KG1 (cell line): ENCODE measurements at regions not wholly inside any gene's neighbourhood (a gene's known extent, or its start where the extent isn't known, plus 50 kb on each side); places are given as distances from the start of the nearest gene placed in this dataset.
"Not testable (repeated sequence)": the region's sequence is repeated elsewhere in the genome, so short reads cannot be mapped to it uniquely, and the experiment has no call there.

Experiments
- DNase-seq: peaks from one replicate; lab custom pipeline; 2025; lab: John Stamatoyannopoulos, UW

DNA sequence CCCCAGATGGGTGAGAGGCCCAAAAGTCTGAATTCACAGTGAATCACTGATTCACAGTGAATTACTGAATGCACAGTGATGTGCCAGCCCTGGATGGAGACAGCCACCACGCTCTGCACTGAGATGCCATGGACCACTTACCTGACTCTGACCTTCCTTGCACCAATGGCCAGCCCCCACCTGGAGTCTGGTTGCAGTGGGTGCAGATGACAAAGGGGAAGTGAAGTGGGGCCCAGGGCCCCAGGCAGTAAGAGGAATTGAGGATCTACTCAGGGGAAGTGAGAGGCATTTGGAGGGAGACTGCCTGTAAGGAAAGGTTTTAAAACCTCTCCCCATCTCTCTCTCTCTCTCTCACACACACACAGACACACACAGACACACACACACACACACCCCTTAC is 412.1 kb downstream of the CYLC2 start:
- no peak for DNase-seq

DNA sequence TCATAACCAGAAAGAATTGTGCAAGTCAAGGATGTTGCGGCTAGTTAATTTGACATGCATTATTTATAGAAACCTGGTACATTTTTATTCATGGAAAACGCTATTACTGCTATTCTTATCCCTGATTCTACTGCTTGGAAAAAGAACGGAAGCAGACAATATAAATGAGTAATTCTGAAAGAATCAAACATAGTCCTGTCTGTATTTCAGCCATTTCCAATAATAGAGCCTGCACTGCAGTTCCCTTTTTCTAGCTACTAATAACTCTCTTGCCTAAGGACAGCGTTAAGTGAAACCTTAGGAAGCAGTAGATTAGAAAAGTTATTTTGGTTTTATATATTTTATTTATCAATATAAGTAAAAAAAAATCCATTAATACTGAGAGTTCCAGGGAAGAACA is 414.9 kb downstream of the CYLC2 start:
- DNase-seq: no peak

DNA sequence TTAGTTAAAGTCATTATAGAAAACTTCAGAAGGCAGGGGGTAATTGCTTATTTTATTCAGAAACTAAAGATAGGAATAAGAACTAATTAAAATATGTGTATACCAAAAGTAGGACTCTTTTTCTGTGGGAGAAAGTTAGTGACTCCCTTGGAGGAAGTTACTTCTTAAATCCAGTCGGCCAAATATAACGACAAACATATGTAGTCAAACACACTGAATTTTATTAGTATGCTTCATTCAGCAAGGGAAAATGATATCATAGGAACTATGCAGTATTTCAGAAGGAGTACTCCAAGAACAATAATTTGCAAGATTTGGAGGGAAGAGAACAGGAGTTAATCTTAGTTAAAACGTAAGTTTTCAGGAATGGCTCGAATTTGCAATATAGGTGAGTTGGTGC is 432.6 kb downstream of the CYLC2 start:
- no peak for DNase-seq

DNA sequence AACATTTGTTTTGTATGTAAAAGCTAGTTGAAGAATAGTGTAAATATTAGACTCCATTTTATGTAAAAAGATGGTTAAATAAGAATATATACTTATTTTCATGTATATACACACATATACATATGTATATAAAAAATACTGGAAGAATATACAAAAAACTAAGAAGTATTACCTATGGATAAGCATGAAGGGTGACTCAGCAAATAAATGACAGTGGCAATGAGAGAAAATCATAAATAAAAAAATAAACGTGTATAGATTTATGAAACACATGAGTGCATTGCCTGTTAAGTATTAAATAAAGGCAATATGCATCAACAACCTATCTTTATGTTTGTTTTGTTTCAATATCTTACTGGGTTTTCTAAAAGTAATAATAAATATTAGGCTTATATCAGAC is 435.3 kb downstream of the CYLC2 start:
- DNase-seq: no peak

DNA sequence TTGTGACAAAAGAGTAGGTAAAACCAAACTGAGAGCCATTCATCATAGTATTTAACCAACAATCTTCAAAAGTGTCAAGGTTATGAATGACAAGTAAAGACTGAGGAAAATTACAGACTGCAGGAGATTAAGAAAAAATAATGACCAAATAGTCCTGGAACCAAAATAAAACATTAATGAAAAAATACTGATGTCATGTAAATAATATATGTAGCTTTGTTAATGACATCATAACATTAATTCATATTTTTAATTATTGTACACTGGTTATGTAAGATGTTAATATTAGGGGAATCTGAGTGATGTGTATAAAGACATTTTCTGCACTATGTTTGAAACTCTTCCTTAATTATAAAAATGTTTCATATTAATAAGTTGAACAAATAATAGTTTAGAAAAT is 436.7 kb downstream of the CYLC2 start:
- no peak for DNase-seq

DNA sequence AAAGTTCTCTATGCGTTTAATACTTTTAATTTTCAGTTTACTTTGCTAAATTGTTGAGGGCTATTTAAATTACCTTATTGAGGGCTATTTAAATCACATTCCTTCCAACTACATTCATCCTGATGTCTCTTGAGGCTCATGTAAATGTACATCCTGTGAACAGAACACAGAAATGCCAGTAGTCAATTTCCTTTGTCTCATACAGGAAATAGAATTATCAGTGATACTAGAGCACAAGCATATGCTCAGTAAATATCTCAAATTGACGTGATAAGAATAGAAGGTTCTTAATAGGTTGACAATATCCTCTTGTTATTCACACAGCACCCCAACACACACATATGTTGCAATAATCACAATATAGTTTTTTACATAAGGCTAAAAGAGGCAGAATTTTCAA is 449.0 kb downstream of the CYLC2 start:
- no peak for DNase-seq

DNA sequence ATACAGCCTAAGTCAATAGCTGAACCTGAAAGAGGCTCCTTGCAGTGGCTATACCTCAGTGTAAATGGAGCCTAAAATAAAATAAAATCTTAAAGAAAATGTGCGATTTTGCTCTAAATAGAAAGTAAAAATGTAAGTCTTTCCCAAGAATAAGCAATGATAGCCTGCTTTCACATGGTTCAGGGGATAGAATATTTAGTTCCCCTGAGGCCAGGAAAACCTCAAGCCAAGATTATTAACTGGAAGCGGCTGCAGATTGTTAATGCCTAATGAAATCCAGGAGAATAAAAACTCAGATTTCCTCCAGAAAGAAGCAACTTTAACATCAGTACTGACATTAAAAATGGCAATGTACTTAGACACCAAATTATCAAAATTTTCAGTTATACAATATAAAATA is 463.7 kb downstream of the CYLC2 start:
- DNase-seq: no peak

DNA sequence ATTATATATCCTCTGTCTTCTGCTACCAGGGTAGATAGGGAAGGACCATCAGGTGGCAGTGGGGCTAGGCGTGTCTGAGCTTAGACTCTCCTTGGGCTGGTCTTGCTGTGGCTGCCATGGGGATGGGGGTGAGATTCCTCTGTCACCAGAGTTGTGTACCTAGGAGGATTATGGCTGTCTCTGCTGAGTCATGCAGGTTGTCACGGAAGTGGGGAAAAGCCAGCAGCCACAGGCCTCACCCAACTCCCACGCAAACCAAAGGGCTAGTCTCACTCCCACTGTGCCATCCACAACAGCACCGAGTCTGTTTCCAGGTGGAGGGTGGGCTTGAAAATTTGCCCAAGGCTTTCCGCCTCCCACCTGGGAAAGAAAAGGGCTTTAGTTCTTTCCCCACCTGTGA is 476.1 kb downstream of the CYLC2 start:
- no peak for DNase-seq

DNA sequence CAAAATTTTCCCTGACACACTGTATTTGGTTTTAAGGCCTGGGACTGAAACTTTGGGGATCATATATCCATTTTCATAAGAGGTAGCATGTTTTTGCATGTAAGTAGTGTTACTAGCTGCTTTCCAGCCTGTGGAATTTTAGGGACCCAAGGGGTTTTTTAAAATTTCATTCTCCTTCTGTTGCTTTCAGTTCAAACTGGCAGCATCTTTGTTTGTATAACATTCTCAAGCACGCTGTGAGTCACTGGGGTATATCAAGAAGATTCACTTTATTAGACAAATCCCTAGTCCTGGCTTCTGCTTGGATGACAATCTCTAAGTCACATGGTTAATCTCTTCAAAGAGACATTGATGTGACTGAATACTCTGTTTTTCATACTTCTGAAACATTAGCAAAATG is 479.0 kb downstream of the CYLC2 start:
- no peak for DNase-seq

DNA sequence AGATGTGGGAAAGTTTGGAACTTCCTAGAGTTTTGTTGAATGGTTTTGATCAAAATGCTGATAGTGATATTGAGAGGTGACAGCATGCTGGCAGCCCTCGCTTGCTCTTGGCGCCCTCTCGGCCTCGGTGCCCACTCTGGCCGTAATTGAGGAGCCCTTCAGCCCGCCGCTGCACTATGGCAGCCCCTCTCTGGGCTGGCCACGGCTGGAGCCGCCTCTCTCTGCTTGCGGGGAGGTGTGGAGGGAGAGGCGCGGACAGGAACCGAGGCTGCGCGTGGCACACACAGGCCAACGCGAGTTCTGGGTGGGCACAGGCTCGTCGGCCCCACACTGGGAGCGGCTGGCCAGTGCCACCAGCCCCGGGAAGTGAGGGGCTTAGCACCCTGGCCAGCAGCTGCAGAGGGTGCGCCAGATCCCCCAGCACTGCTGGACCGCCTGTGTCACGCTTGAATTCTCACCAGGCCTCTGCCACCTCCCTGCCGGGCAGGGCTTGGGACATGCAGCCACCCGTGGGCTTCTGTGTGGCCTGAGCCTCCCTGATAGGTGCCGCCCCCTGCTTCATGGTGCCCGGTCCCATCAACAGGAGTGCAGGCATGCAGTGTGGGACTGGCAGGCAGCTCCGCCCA is 488.5 kb downstream of the CYLC2 start:
- no peak for DNase-seq

DNA sequence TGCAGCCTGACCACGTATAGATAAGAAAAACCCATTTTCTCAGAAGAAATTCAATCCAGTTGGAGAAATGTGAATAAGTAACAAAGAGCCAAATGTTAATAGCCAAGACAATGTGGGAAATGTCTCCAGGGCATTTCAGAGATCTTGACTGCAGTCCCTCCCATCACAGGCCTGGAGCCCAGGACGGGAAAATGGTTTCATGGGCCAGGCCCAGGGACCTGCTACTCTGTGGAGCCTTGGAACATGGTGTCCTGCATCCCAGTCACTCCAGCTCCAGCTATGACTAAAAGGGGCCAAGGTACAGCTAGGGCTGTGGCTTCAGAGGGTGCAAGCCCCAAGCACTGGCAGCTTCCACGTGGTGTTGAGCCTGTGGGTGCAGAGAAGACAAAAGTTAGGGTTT is 490.0 kb downstream of the CYLC2 start:
- no peak for DNase-seq

DNA sequence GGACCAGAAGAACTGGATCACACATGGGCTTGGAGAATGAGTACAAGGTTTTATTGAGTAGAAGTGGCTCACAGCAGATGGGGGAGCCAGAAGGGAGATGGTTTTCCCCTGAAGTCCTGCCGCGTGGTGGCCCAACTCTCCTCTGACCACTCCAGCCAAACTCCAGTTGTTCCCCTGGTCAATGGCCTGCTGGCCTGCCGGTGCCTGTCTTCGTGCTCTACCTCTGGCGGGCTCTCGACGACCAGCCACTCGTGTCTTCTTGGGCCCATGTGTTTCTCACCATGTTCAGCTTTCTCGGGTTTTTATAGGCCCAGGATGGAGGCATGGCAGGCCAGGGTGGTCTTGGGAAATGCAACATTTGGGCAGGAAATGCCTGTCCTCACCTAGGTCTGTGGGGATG is 519.6 kb downstream of the CYLC2 start:
- DNase-seq: no peak

DNA sequence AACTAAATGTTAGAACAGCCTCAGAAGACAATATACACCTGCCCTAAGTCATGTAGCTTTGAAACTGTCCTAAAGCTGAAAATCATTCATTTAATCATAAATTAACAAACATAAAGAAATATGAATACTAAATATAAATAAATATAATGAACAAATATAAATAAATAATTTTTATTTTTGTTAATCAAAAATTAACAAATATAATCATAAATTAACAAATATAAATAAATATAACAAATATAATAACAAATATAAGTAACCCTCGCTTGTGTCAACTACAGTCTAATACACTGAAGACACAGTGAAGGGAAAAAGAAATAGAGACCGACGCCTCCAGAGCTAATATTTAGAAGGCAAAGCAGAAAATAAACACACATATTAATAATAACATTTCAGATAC is 527.3 kb downstream of the CYLC2 start:
- DNase-seq: no peak

DNA sequence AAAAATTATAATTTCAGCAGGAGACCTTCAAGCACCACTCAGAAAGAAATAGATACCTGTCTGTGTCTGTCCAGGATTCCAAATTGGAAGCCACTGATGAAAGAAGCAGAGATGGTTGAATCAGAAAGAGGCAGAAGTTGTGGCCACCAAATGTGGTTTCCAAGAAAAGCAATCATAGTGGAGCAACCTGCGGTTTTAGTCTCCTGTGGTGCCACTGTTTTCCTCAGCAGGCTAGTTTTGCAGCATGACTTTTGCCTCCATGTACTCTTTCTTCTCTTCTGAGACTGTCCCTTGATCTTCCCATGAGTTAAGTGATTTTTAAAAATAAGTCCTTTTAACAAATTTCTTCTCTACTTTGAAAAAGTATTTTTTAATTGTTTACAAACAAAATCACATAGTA is 535.8 kb downstream of the CYLC2 start:
- no peak for DNase-seq

DNA sequence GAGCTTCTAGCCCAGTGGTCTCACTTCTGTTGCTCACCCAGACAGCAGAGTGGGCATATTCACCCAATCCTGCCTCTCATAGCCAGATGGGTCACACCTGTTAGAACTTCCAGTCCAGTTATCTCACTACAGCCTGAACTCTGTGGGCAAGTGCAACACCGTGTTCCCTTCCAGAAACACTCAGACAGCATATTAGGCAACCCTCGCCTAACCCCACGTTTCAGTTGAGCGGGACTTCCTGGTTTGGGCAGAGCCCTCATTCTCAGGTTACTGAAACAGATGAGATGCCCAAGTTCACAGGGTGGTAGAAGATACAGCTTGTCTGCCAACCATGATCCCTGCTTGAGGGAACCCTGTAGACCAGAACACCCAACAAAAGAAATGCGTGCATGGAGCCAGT is 538.2 kb downstream of the CYLC2 start:
- no peak for DNase-seq

DNA sequence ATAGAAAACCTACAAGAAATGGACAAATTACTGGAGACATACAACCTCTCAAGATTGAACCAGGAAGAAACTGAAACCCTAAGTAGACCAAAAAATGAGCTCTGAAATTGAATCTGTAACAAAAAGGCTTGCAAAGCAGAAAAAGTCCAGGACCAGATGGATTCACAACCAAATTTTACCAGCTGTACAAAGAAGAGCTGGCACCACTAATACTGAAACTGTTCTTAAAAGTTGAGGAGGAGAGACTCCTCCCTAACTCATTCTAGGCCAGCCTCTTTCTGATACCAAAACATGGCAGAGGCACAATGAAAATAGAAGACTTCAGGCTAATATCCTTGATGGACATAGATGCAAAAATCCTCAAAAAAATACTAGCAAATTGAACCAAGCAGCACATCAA is 542.3 kb downstream of the CYLC2 start:
- no peak for DNase-seq

DNA sequence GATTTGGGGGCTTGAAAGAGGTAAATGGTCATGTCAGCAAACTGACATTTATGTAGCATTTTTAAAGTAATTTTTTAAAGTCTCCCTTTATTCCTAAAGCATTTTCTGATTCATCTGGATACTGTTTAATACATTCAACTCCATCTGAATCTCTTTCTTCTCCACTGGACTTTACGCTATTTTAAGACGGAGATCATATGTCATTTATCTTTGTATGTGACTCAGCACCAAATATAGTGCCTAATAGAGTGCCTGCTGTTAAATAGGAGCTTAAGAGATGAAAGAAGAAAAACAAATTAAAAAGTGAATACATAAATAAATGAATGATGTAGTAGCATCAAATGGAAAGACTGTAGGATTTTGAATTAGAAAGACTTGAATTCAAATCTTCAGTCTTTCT is 548.8 kb upstream of the SMC2 start:
- no peak for DNase-seq

DNA sequence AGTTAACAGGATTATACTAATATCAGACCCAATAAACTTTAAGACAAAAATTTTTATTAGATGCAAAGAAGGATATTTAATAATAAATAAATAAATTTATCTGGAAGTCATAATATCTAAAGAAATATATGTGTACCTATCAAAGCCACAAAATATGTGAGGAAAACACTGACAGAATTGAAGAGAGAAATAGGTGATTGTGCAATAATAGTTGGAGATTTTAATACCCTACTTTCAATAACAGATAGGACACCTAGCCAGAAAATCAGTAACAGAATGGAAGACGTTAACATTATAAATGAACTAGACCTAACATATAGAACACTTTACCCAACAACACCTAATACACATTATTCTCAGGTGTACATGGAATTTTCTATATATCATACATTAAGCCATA is 541.4 kb upstream of the SMC2 start:
- no peak for DNase-seq

DNA sequence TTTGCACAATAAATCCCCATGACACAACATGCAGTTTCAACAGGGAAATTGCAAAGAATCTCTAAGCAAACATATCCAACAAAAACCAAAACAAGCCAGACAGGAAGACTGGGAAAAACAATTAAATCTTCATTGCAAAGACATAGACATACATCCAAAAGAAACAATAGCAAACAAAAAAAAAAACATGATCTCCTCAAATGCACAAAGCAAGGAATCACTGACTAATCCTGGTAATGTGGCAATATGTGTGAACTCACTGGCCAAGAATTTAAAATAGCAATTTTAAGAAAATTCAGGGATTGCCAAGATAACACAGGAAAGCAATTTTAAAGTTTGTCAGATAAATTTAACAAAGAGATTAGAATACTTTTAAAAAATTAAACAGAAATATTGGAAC is 520.1 kb upstream of the SMC2 start:
- no peak for DNase-seq

DNA sequence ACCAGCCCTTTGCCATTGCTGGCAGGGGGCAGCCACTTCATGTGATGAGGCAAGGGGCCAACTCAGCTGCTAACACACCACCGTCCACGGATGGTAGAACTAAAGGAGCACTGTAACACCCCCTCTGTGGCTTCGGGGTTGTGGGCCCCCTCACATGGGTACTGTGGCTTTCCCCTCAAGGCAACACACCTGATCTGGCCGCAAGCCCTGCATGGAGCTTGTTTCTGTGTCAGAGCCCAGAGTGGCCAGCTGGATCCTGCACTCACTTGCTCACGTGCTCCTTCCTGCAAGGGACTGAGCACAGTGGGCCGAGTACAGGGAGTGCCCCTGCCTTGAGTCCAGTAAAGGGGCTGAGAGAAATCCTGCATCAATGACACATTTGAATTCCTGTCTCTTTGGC is 507.4 kb upstream of the SMC2 start:
- no peak for DNase-seq

DNA sequence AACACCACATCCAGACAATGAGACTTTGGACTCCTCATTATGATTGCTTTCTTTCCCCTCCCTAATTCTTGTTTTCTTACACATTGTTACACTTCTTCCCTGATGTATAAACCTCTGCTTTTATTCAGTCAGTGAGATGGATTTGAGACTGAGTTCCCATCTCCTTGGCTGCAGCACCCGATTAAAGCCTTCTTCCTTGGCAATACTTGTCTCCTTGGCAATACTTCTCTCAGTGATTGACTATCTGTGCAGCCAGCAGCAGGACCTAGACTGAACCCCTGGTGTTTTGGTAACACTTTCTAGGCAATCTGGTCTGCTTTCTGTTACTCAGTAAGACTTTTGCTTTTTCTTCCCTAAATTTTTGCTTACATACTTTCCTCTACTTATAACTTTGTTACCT is 492.8 kb upstream of the SMC2 start:
- no peak for DNase-seq

DNA sequence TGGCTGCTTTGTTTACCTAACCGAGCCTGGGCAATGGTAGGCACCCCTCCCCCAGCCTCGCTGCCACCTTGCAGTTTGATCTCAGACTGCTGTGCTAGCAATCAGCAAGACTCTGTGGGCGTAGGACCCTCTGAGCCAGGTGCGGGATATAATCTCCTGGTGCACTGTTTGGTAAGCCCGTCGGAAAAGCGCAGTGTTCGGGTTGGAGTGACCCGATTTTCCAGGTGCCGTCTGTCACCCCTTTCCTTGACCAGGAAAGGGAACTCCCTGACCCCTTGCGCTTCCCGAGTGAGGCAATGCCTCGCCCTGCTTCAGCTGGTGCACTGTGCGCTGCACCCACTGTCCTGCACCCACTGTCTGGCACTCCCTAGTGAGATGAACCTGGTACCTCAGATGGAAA is 482.2 kb upstream of the SMC2 start:
- DNase-seq: not testable (repeated sequence)

DNA sequence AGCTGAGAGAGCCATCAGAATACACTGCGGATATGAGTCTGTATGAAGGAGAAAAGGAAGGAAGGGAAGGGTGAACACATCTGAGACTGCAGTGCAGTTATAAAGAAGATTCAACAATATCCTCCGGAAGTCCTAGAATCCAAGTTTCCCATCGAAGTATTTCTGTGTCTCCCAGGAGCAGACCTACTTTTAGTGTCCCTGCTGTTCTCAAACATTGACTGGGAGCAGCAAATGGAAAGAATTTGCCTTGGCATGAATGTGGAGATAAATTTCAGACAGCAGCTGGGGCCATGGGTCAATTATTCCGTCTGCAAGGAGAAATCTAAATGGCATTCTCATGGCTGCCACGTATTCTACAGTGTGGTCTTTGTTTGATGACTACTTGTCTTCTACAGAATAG is 478.1 kb upstream of the SMC2 start:
- DNase-seq: no peak

DNA sequence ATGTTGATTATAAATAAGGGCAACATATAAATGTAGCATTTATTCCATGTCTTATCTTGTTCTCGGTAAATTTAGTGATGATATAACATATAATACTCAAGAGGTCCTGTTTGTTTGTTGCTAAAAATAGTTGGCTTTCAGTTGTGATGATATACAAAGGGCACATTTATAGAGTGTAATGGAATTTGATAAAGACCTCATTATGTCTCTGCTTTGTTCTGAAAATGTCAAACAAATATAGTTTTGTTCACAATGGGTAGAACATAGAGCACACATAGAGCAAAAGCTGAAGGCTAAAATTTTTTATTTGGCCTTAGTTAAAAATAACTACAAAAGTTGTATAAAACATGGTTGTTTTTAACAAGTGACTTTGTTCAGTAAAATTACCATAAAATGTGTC is 477.1 kb upstream of the SMC2 start:
- no peak for DNase-seq
